WTC11 (cell line): ENCODE measurements at regions not wholly inside any gene's neighbourhood (a gene's known extent, or its start where the extent isn't known, plus 50 kb on each side); places are given as distances from the start of the nearest gene placed in this dataset.

Experiments used
- ATAC-seq: fragments of 200-7000 bp; cut with Tn5 transposase; 2 replicates; pipeline ENCODE4 v1.10.0; 2021; ENCODE audit warnings: mild to moderate bottlenecking, moderate library complexity
- CTCF ChIA-PET: fragments of 300-600 bp; sonication (Branson Sonifier 250); formaldehyde crosslinking; loops from one replicate; lab custom pipeline; 2021; ENCODE audit warnings: antibody characterized with exemption; lab: Charles Lee
- POLR2A ChIA-PET: fragments of 350-600 bp; sonication (Branson Sonifier 250); formaldehyde crosslinking; loops from one replicate; lab custom pipeline; 2021; ENCODE audit warnings: antibody characterized with exemption; lab: Charles Lee
- DNase-seq: peaks from one replicate; pipeline ENCODE4 v3.0.0; 2021; ENCODE audit warnings: low spot score
- H3K27ac Mint-ChIP-seq: 2 replicates; pipeline ENCODE4 v1.8.0; 2021; ENCODE audit warnings: mixed read lengths
- H3K27me3 Mint-ChIP-seq: 2 replicates; pipeline ENCODE4 v1.8.0; 2021; ENCODE audit warnings: low read depth, mild to moderate bottlenecking, moderate library complexity, mixed read lengths
- H3K36me3 Mint-ChIP-seq: 2 replicates; pipeline ENCODE4 v1.8.0; 2021; ENCODE audit warnings: mixed read lengths
- H3K4me1 Mint-ChIP-seq: 2 replicates; pipeline ENCODE4 v1.8.0; 2022; ENCODE audit warnings: mixed read lengths
- H3K4me3 Mint-ChIP-seq: 2 replicates; pipeline ENCODE4 v1.8.0; 2021; ENCODE audit warnings: mild to moderate bottlenecking, moderate library complexity, mixed read lengths
- H3K9me3 Mint-ChIP-seq: 2 replicates; pipeline ENCODE4 v1.8.0; 2021; ENCODE audit warnings: mixed read lengths
- CBFB ChIP-seq: sonication (generic); formaldehyde crosslinking; IDR thresholded peaks from 2 replicates; pipeline ENCODE4 v1.8.1; 2022; ENCODE audit warnings: mild to moderate bottlenecking, low read depth, missing genetic modification reagents
- ELF4 ChIP-seq: sonication (generic); formaldehyde crosslinking; IDR thresholded peaks from 2 replicates; pipeline ENCODE4 v1.8.1; 2022; ENCODE audit warnings: low read depth, mild to moderate bottlenecking, moderate library complexity, missing genetic modification reagents
- ESRRA ChIP-seq: sonication (generic); formaldehyde crosslinking; IDR thresholded peaks from 2 replicates; pipeline ENCODE4 v1.8.1; 2022; ENCODE audit warnings: mild to moderate bottlenecking, missing genetic modification reagents, borderline replicate concordance
- ETV6 ChIP-seq: sonication (generic); formaldehyde crosslinking; IDR thresholded peaks from 2 replicates; pipeline ENCODE4 v1.8.1; 2022; ENCODE audit warnings: mild to moderate bottlenecking, missing genetic modification reagents
- GRHL2 ChIP-seq: fragments of 250-450 bp; sonication (Bioruptor Pico); IDR thresholded peaks from 2 replicates; pipeline ENCODE4 v1.8.0; 2022; ENCODE audit warnings: mild to moderate bottlenecking, moderate library complexity; ENCODE audit not compliant: insufficient replicate concordance, severe bottlenecking
- GTF2I ChIP-seq: fragments of 250-450 bp; sonication (Bioruptor Pico); conservative IDR thresholded peaks from 2 replicates; pipeline ENCODE4 v1.4.0; 2021; ENCODE audit warnings: mild to moderate bottlenecking
- HMGA2 ChIP-seq: fragments of 250-450 bp; sonication (Bioruptor Pico); IDR thresholded peaks from 2 replicates; pipeline ENCODE4 v1.4.0; 2021; ENCODE audit warnings: mild to moderate bottlenecking, moderate library complexity
- JAZF1 ChIP-seq: fragments of 250-450 bp; sonication (Bioruptor Pico); IDR thresholded peaks from 2 replicates; pipeline ENCODE4 v1.9.0; 2021; ENCODE audit warnings: moderate library complexity, mild to moderate bottlenecking, inconsistent platforms
- KAT7 ChIP-seq: sonication (generic); formaldehyde crosslinking; IDR thresholded peaks from 2 replicates; pipeline ENCODE4 v1.8.1; 2023; ENCODE audit warnings: missing genetic modification reagents, mild to moderate bottlenecking, borderline replicate concordance
- MYBL2 ChIP-seq: sonication (generic); formaldehyde crosslinking; IDR thresholded peaks from 2 replicates; pipeline ENCODE4 v1.8.1; 2023; ENCODE audit warnings: mild to moderate bottlenecking, moderate library complexity, missing genetic modification reagents
- NR2C2 ChIP-seq: sonication (generic); formaldehyde crosslinking; IDR thresholded peaks from 2 replicates; pipeline ENCODE4 v1.8.0; 2022; ENCODE audit warnings: mild to moderate bottlenecking, missing genetic modification reagents
- PRRX2 ChIP-seq: fragments of 250-450 bp; sonication (Bioruptor Pico); IDR thresholded peaks from 2 replicates; pipeline ENCODE4 v1.8.0; 2021; ENCODE audit warnings: mild to moderate bottlenecking
- RORB ChIP-seq: fragments of 250-450 bp; sonication (Bioruptor Pico); IDR thresholded peaks from 2 replicates; pipeline ENCODE4 v1.9.0; 2021; ENCODE audit warnings: mild to moderate bottlenecking
- TP53 ChIP-seq: sonication (generic); formaldehyde crosslinking; IDR thresholded peaks from 2 replicates; pipeline ENCODE4 v1.8.1; 2023; ENCODE audit warnings: mild to moderate bottlenecking, missing genetic modification reagents
- ZBTB21 ChIP-seq: sonication (generic); formaldehyde crosslinking; IDR thresholded peaks from 2 replicates; pipeline ENCODE4 v1.8.1; 2023; ENCODE audit warnings: mild to moderate bottlenecking, missing genetic modification reagents, borderline replicate concordance
- TF ChIP-seq, protein P1 (sequence below): sonication (generic); formaldehyde crosslinking; IDR thresholded peaks from 2 replicates; pipeline ENCODE4 v1.8.1; 2022; ENCODE audit warnings: mild to moderate bottlenecking, moderate library complexity, missing genetic modification reagents
- TF ChIP-seq, protein P2 (sequence below): fragments of 200-600 bp; IDR thresholded peaks from 2 replicates; pipeline ENCODE4 v1.8.0; 2022; ENCODE audit warnings: antibody characterized with exemption
- TF ChIP-seq, protein P3 (sequence below): sonication (generic); formaldehyde crosslinking; IDR thresholded peaks from 2 replicates; pipeline ENCODE4 v1.8.0; 2022; ENCODE audit warnings: mild to moderate bottlenecking, missing genetic modification reagents
- TF ChIP-seq, protein P4 (sequence below): fragments of 250-450 bp; sonication (Bioruptor Pico); IDR thresholded peaks from 2 replicates; pipeline ENCODE4 v1.9.0; 2021; ENCODE audit warnings: mild to moderate bottlenecking
- TF ChIP-seq, protein P5 (sequence below): sonication (generic); formaldehyde crosslinking; IDR thresholded peaks from 2 replicates; pipeline ENCODE4 v1.8.1; 2023; ENCODE audit warnings: mild to moderate bottlenecking, missing genetic modification reagents

DNA sequence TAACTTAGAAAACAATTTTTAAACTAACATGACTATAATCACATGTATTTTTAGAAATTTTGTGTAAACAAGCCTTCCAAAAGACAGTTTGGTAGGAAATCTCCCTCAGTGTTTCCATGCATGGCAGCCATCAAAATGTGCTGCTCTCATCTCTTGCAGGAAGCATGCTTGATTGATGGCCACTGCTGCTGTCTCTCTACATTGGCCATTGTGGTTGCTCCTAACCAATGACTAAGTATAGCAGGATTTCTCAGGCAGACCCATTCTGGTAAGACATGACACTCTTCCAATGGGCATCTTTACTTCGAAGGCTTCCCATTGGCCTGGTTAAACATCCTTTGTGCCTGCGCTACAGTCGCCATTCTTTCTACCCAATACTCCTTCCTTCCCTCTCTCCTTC lies 78.9 kb upstream of the GUCY1A1 start:
- ChIA-PET POLR2A (no interaction called here), CTCF (no interaction called here)
- DNase-seq = no peak
- H3K4me3 Mint-ChIP-seq = no peak overlapping the region
- ATAC-seq = no peak
- TF ChIP-seq, protein P1, sequence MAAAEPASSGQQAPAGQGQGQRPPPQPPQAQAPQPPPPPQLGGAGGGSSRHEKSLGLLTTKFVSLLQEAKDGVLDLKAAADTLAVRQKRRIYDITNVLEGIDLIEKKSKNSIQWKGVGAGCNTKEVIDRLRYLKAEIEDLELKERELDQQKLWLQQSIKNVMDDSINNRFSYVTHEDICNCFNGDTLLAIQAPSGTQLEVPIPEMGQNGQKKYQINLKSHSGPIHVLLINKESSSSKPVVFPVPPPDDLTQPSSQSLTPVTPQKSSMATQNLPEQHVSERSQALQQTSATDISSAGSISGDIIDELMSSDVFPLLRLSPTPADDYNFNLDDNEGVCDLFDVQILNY (CRISPR knock-in tag) = no peak
- TF ChIP-seq ETV6 (CRISPR knock-in tag) (no peak), JAZF1 (CRISPR knock-in tag) (no peak), ELF4 (CRISPR knock-in tag) (no peak), HMGA2 (CRISPR knock-in tag) (no peak), GRHL2 (CRISPR knock-in tag) (no peak), RORB (CRISPR knock-in tag) (no peak), PRRX2 (CRISPR knock-in tag) (no peak), NR2C2 (CRISPR knock-in tag) (no peak), ZBTB21 (no peak), GTF2I (no peak), TP53 (CRISPR knock-in tag) (no peak), MYBL2 (CRISPR knock-in tag) (no peak)
- TF ChIP-seq, protein P2, sequence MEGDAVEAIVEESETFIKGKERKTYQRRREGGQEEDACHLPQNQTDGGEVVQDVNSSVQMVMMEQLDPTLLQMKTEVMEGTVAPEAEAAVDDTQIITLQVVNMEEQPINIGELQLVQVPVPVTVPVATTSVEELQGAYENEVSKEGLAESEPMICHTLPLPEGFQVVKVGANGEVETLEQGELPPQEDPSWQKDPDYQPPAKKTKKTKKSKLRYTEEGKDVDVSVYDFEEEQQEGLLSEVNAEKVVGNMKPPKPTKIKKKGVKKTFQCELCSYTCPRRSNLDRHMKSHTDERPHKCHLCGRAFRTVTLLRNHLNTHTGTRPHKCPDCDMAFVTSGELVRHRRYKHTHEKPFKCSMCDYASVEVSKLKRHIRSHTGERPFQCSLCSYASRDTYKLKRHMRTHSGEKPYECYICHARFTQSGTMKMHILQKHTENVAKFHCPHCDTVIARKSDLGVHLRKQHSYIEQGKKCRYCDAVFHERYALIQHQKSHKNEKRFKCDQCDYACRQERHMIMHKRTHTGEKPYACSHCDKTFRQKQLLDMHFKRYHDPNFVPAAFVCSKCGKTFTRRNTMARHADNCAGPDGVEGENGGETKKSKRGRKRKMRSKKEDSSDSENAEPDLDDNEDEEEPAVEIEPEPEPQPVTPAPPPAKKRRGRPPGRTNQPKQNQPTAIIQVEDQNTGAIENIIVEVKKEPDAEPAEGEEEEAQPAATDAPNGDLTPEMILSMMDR = no peak
- TF ChIP-seq, protein P3, sequence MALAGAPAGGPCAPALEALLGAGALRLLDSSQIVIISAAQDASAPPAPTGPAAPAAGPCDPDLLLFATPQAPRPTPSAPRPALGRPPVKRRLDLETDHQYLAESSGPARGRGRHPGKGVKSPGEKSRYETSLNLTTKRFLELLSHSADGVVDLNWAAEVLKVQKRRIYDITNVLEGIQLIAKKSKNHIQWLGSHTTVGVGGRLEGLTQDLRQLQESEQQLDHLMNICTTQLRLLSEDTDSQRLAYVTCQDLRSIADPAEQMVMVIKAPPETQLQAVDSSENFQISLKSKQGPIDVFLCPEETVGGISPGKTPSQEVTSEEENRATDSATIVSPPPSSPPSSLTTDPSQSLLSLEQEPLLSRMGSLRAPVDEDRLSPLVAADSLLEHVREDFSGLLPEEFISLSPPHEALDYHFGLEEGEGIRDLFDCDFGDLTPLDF (CRISPR knock-in tag) = no peak
- TF ChIP-seq, protein P4, sequence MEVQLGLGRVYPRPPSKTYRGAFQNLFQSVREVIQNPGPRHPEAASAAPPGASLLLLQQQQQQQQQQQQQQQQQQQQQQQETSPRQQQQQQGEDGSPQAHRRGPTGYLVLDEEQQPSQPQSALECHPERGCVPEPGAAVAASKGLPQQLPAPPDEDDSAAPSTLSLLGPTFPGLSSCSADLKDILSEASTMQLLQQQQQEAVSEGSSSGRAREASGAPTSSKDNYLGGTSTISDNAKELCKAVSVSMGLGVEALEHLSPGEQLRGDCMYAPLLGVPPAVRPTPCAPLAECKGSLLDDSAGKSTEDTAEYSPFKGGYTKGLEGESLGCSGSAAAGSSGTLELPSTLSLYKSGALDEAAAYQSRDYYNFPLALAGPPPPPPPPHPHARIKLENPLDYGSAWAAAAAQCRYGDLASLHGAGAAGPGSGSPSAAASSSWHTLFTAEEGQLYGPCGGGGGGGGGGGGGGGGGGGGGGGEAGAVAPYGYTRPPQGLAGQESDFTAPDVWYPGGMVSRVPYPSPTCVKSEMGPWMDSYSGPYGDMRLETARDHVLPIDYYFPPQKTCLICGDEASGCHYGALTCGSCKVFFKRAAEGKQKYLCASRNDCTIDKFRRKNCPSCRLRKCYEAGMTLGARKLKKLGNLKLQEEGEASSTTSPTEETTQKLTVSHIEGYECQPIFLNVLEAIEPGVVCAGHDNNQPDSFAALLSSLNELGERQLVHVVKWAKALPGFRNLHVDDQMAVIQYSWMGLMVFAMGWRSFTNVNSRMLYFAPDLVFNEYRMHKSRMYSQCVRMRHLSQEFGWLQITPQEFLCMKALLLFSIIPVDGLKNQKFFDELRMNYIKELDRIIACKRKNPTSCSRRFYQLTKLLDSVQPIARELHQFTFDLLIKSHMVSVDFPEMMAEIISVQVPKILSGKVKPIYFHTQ (CRISPR knock-in tag) = no peak
- TF ChIP-seq, all 79 proteins: peak for 0
- Mint-ChIP-seq H3K9me3 (no peaks in the 10 kb centered on the region), H3K36me3 (no peaks in the 10 kb centered on the region), H3K27me3 (no peaks in the 10 kb centered on the region), H3K27ac (no peak overlapping the region), H3K4me1 (peaks cover 5% of the 10 kb centered on the region)

DNA sequence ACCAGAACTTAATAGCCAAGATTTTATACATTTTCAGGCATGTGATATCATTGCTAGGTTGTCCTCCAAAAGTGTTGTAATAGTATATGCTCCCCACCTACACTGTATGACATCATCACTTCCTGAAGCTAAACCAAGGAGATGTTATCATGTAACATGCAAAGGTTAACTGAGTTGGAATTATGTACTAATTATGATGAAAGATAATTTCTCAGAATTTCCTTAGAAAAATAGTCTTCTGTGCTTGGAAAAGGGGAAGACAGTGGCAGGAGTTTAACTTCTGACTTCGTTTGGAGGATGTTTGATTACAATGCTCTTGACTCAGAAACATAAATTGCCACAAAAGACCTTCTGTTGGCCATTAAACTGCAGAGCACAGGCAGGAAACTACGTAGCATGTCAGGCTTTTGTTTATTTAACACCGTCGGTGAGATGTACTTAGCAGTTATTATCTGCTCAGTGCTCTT lies 83.6 kb upstream of the GUCY1A1 start:
- DNase-seq (no peak), ATAC-seq (no peak)
- POLR2A ChIA-PET = no interaction called here
- CTCF ChIA-PET = no interaction called here
- TF ChIP-seq KAT7 (no peak), PRRX2 (CRISPR knock-in tag) (no peak), ESRRA (no peak), CBFB (CRISPR knock-in tag) (no peak)
- TF ChIP-seq, protein P5, sequence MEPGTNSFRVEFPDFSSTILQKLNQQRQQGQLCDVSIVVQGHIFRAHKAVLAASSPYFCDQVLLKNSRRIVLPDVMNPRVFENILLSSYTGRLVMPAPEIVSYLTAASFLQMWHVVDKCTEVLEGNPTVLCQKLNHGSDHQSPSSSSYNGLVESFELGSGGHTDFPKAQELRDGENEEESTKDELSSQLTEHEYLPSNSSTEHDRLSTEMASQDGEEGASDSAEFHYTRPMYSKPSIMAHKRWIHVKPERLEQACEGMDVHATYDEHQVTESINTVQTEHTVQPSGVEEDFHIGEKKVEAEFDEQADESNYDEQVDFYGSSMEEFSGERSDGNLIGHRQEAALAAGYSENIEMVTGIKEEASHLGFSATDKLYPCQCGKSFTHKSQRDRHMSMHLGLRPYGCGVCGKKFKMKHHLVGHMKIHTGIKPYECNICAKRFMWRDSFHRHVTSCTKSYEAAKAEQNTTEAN (CRISPR knock-in tag) = no peak
- Mint-ChIP-seq H3K4me3 (no peak overlapping the region), H3K27ac (no peak overlapping the region), H3K9me3 (no peaks in the 10 kb centered on the region), H3K27me3 (no peaks in the 10 kb centered on the region), H3K36me3 (no peaks in the 10 kb centered on the region), H3K4me1 (peaks cover 3% of the 10 kb centered on the region; the same call in 1 of the 2 replicates)
